Suprapubic skin (tissue), 4 donors: ENCODE measurements at regions not wholly inside any gene's neighbourhood (a gene's known extent, or its start where the extent isn't known, plus 50 kb on each side); places are given as distances from the start of the nearest gene placed in this dataset.

ENCODE experiments used
- EP300 ChIP-seq: sonication (generic); formaldehyde crosslinking; IDR thresholded peaks from one replicate; pipeline ENCODE4 v1.6.1; 2017; ENCODE audit warnings: antibody characterized with exemption
- POLR2A ChIP-seq, 2 donors: fragments of 450-650 bp; IDR thresholded peaks; one replicate each; pipeline ENCODE4 v1.6.1; 2017; ENCODE audit warnings: antibody characterized with exemption in 2 of 2, mild to moderate bottlenecking in 2 of 2, moderate library complexity in 2 of 2
- POLR2AphosphoS5 ChIP-seq, 3 donors: sonication (generic); formaldehyde crosslinking; IDR thresholded peaks; one replicate each; pipeline ENCODE4 v1.6.1; 2017; ENCODE audit warnings: antibody characterized with exemption in 3 of 3
- TF ChIP-seq, protein P1 (sequence below), 2 donors: fragments of 200-600 bp in 1 of 2; fragments of 450-650 bp in 1 of 2; sonication (generic) in 1 of 2; IDR thresholded peaks; one replicate each; pipeline ENCODE4 v1.5.1; 2016 to 2019; ENCODE audit warnings: antibody characterized with exemption in 2 of 2, mild to moderate bottlenecking in 1 of 2, moderate library complexity in 1 of 2

DNA sequence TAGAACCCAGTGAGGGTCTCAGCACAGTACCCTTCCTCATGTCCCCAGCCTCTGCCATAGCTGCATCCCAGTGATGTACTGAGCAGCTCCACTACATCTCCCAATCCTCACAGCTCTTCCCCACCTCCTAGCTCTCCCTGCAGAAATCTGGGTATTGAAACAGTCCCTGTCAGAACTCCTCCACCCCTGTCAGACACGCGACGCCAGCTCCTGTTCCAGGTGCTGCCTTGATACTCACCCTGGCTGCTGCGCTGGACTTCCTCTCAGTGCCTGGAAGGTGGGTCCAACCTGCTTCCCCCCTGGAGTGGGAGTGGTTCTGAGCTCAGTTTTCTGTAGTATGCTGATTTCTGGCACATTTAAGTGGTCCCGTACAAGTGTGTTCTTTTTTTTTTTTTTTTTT, 160.9 kb upstream of the SLCO3A1 start:
- TF ChIP-seq, protein P1, sequence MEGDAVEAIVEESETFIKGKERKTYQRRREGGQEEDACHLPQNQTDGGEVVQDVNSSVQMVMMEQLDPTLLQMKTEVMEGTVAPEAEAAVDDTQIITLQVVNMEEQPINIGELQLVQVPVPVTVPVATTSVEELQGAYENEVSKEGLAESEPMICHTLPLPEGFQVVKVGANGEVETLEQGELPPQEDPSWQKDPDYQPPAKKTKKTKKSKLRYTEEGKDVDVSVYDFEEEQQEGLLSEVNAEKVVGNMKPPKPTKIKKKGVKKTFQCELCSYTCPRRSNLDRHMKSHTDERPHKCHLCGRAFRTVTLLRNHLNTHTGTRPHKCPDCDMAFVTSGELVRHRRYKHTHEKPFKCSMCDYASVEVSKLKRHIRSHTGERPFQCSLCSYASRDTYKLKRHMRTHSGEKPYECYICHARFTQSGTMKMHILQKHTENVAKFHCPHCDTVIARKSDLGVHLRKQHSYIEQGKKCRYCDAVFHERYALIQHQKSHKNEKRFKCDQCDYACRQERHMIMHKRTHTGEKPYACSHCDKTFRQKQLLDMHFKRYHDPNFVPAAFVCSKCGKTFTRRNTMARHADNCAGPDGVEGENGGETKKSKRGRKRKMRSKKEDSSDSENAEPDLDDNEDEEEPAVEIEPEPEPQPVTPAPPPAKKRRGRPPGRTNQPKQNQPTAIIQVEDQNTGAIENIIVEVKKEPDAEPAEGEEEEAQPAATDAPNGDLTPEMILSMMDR (IDR thresholded peaks at IDR 0.05), result no peak
- no peak for TF ChIP-seq EP300
- no peak for TF ChIP-seq POLR2A (IDR thresholded peaks at IDR 0.05)
- TF ChIP-seq POLR2AphosphoS5 (IDR thresholded peaks at IDR 0.05), result no peak
